NCI-H748 treated with DMSO at 0.1 percent for 48 hours (cell line): ENCODE measurements at regions not wholly inside any gene's neighbourhood (a gene's known extent, or its start where the extent isn't known, plus 50 kb on each side); places are given as distances from the start of the nearest gene placed in this dataset.
"Not testable (repeated sequence)": the region's sequence is repeated elsewhere in the genome, so short reads cannot be mapped to it uniquely, and the experiment has no call there.

Source experiments
- DNase-seq: peaks from one replicate; lab custom pipeline; 2025; lab: John Stamatoyannopoulos, UW

GRCh38 chr13:30520571-30520970 is 54.8 kb upstream of the HMGB1 start:
- DNase-seq, result no peak

GRCh38 chr13:30523211-30523610 is 57.5 kb upstream of the HMGB1 start:
- DNase-seq, result no peak

GRCh38 chr13:30523817-30524216 is 58.1 kb upstream of the HMGB1 start:
- DNase-seq, result not testable (repeated sequence)

- DNase-seq, result not testable (repeated sequence)
Observed at GRCh38 chr13:30525212-30525611, 59.5 kb upstream of the HMGB1 start.

- no peak for DNase-seq
Observed at GRCh38 chr13:30526612-30527495, 61.1 kb upstream of the HMGB1 start.

- no peak for DNase-seq
Observed at GRCh38 chr13:30529085-30529834, 63.5 kb upstream of the HMGB1 start.

GRCh38 chr13:30535046-30535445 is 69.3 kb upstream of the HMGB1 start:
- DNase-seq, result no peak

- no peak for DNase-seq
Observed at GRCh38 chr13:30545320-30545719, 72.4 kb upstream of the USPL1 start.

- not testable (repeated sequence) for DNase-seq
Observed at GRCh38 chr13:30548046-30548445, 69.7 kb upstream of the USPL1 start.

- DNase-seq, result peak; percentile 36
Observed at GRCh38 chr13:30551189-30551588, 66.5 kb upstream of the USPL1 start.

GRCh38 chr13:30552567-30552966 is 65.2 kb upstream of the USPL1 start:
- no peak for DNase-seq

- no peak for DNase-seq
Observed at GRCh38 chr13:30559274-30559673, 58.4 kb upstream of the USPL1 start.

GRCh38 chr13:30560212-30560611 is 57.5 kb upstream of the USPL1 start:
- DNase-seq, result no peak

GRCh38 chr13:30561511-30561910 is 56.2 kb upstream of the USPL1 start:
- DNase-seq, result no peak

- DNase-seq, result no peak
Observed at GRCh38 chr13:30564489-30564888, 53.2 kb upstream of the USPL1 start.

GRCh38 chr13:30565658-30566057 is 52.1 kb upstream of the USPL1 start:
- no peak for DNase-seq

GRCh38 chr13:30567072-30567471 is 50.6 kb upstream of the USPL1 start:
- DNase-seq, result no peak
